GM23338 (cell line): ENCODE measurements at regions not wholly inside any gene's neighbourhood (a gene's known extent, or its start where the extent isn't known, plus 50 kb on each side); places are given as distances from the start of the nearest gene placed in this dataset.
"Not testable (repeated sequence)": the region's sequence is repeated elsewhere in the genome, so short reads cannot be mapped to it uniquely, and the experiment has no call there.

Source experiments
- ATAC-seq: fragments of 200-7000 bp; cut with Tn5 transposase; 3 replicates; pipeline ENCODE4 v1.9.1; 2020
- DNase-seq: peaks from one replicate; pipeline ENCODE4 v3.0.0-alpha.2; 2015; ENCODE audit warnings: low spot score
- H2AFZ ChIP-seq: fragments of 200-600 bp; sonication (generic); 2 replicates; pipeline ENCODE4 v1.8.0; 2016; ENCODE audit warnings: antibody characterized with exemption, mild to moderate bottlenecking, moderate library complexity
- H3F3A ChIP-seq: fragments of 200-600 bp; sonication (generic); replicated peaks from 2 replicates; pipeline ENCODE4 v1.8.0; 2017; ENCODE audit warnings: antibody characterized with exemption, mixed run types, low read depth
- H3K27ac ChIP-seq: fragments of 200-600 bp; sonication (generic); 2 replicates; pipeline ENCODE4 v1.6.1; 2016; ENCODE audit warnings: low read depth
- H3K27me3 ChIP-seq: fragments of 200-600 bp; sonication (generic); 2 replicates; pipeline ENCODE4 v1.8.0; 2016; ENCODE audit warnings: mild to moderate bottlenecking, mixed run types, moderate library complexity; ENCODE audit not compliant: insufficient read depth
- H3K36me3 ChIP-seq: fragments of 200-600 bp; sonication (generic); 2 replicates; pipeline ENCODE4 v1.8.0; 2016; ENCODE audit warnings: mild to moderate bottlenecking; ENCODE audit not compliant: insufficient read depth
- H3K4me1 ChIP-seq: fragments of 200-600 bp; sonication (generic); 2 replicates; pipeline ENCODE4 v1.8.0; 2016; ENCODE audit warnings: mild to moderate bottlenecking, moderate library complexity; ENCODE audit not compliant: insufficient read depth
- H3K4me2 ChIP-seq: fragments of 200-600 bp; sonication (generic); 2 replicates; pipeline ENCODE4 v1.7.1; 2017; ENCODE audit warnings: mixed run types
- H3K4me3 ChIP-seq: fragments of 200-600 bp; sonication (generic); 2 replicates; pipeline ENCODE4 v1.6.1; 2016; ENCODE audit warnings: mixed run types
- H3K79me2 ChIP-seq: fragments of 200-600 bp; sonication (generic); replicated peaks from 2 replicates; pipeline ENCODE4 v1.8.0; 2017; ENCODE audit warnings: mild to moderate bottlenecking; ENCODE audit not compliant: insufficient read depth
- H3K9me2 ChIP-seq: fragments of 200-600 bp; sonication (generic); 2 replicates; pipeline ENCODE4 v1.8.0; 2017; ENCODE audit not compliant: insufficient read depth
- H4K20me1 ChIP-seq: fragments of 200-600 bp; sonication (generic); replicated peaks from 2 replicates; pipeline ENCODE4 v1.8.0; 2017; ENCODE audit warnings: mild to moderate bottlenecking; ENCODE audit not compliant: insufficient read depth
- H3K27ac Mint-ChIP-seq: 2 replicates; pipeline ENCODE4 v1.8.0; 2020; ENCODE audit warnings: inconsistent platforms, mild to moderate bottlenecking, moderate library complexity, mixed read lengths
- H3K27me3 Mint-ChIP-seq: 3 replicates; pipeline ENCODE4 v1.8.0; 2022; ENCODE audit warnings: low read depth, mild to moderate bottlenecking, moderate library complexity, mixed read lengths, inconsistent platforms; ENCODE audit not compliant: insufficient read depth, poor library complexity
- H3K36me3 Mint-ChIP-seq: 3 replicates; pipeline ENCODE4 v1.8.0; 2021; ENCODE audit warnings: low read depth, mild to moderate bottlenecking, inconsistent platforms, moderate library complexity, mixed read lengths
- H3K4me1 Mint-ChIP-seq: 3 replicates; pipeline ENCODE4 v1.8.0; 2020; ENCODE audit warnings: mild to moderate bottlenecking, inconsistent platforms, mixed read lengths
- H3K4me3 Mint-ChIP-seq: 3 replicates; pipeline ENCODE4 v1.8.0; 2021; ENCODE audit warnings: moderate library complexity, mild to moderate bottlenecking, inconsistent platforms, mixed read lengths
- H3K9me3 Mint-ChIP-seq: 3 replicates; pipeline ENCODE4 v1.8.0; 2020; ENCODE audit warnings: moderate library complexity, mild to moderate bottlenecking, inconsistent platforms, mixed read lengths
- CREB1 ChIP-seq: fragments of 250-450 bp; sonication (Bioruptor Pico); IDR thresholded peaks from 2 replicates; pipeline ENCODE4 v1.5.0; 2020; ENCODE audit warnings: low read depth, mild to moderate bottlenecking, moderate library complexity
- EZH2phosphoT487 ChIP-seq: fragments of 200-600 bp; sonication (generic); IDR thresholded peaks from one replicate; pipeline ENCODE4 v1.8.1; 2018; ENCODE audit warnings: antibody characterized with exemption; ENCODE audit not compliant: unreplicated experiment
- JUNB ChIP-seq: IDR thresholded peaks from one replicate; pipeline ENCODE4 v1.6.1; 2016; ENCODE audit warnings: antibody characterized with exemption; ENCODE audit not compliant: unreplicated experiment
- NANOG ChIP-seq: IDR thresholded peaks from 2 replicates; pipeline ENCODE4 v1.6.1; 2016; ENCODE audit warnings: antibody characterized with exemption, borderline replicate concordance
- STAT1 ChIP-seq: IDR thresholded peaks from one replicate; pipeline ENCODE4 v1.6.1; 2016; ENCODE audit warnings: antibody characterized with exemption; ENCODE audit not compliant: unreplicated experiment
- ZNF114 ChIP-seq: fragments of 250-450 bp; sonication (Bioruptor Pico); IDR thresholded peaks from 2 replicates; pipeline ENCODE4 v1.5.0; 2020; ENCODE audit warnings: mild to moderate bottlenecking, moderate library complexity
- ZNF331 ChIP-seq: fragments of 250-450 bp; sonication (Bioruptor Pico); IDR thresholded peaks from 2 replicates; pipeline ENCODE4 v1.5.0; 2020; ENCODE audit warnings: low read depth, mild to moderate bottlenecking, moderate library complexity
- TF ChIP-seq, protein P1 (sequence below): fragments of 250-450 bp; sonication (Bioruptor Pico); IDR thresholded peaks from 2 replicates; pipeline ENCODE4 v1.5.0; 2020; ENCODE audit warnings: mild to moderate bottlenecking, moderate library complexity
- TF ChIP-seq, protein P2 (sequence below), 2 experiments: fragments of 200-600 bp in 1 of 2; sonication (generic) in 1 of 2; conservative IDR thresholded peaks; 2 replicates each; pipeline versions ENCODE4 v1.5.1 to v1.6.1; 2016 to 2017; ENCODE audit warnings: antibody characterized with exemption in 2 of 2, low read depth in 2 of 2, mild to moderate bottlenecking in 2 of 2, moderate library complexity in 1 of 2
- TF ChIP-seq, protein P3 (sequence below): IDR thresholded peaks from 2 replicates; pipeline ENCODE4 v1.6.1; 2016; ENCODE audit warnings: antibody characterized with exemption
- TF ChIP-seq, protein P4 (sequence below): IDR thresholded peaks from one replicate; pipeline ENCODE4 v1.6.1; 2018; ENCODE audit warnings: antibody characterized with exemption; ENCODE audit not compliant: unreplicated experiment

DNA sequence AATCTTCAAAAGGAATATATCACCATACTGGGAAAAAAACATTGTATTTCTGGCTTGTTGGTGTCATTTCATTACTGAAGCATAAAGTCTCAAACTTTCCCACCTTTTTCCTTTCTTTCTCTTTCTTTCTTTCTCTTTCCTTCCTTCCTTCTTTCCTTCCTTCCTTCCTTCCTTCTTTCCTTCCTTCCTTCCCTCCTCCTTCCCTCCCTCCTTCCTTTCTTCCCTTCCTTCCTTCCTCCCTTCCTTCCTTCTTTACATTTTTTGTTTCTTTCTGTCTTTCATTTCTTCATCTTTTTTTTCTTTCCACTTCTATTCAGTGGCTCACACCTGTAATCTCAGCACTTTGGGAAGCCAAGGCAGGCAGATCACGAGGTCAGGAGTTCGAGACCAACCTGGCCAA is 1160.7 kb downstream of the PCDH7 start:
- not testable (repeated sequence) for H3K4me1 ChIP-seq, H3K27me3 ChIP-seq, H3K36me3 Mint-ChIP-seq, H3K4me2 ChIP-seq, H3K27ac Mint-ChIP-seq, H3K27me3 Mint-ChIP-seq, DNase-seq, H3K4me1 Mint-ChIP-seq, H3K79me2 ChIP-seq, H3K4me3 Mint-ChIP-seq, H3K27ac ChIP-seq, H3K36me3 ChIP-seq, H3K9me3 Mint-ChIP-seq, H2AFZ ChIP-seq, H3K4me3 ChIP-seq, H4K20me1 ChIP-seq, H3F3A ChIP-seq, H3K9me2 ChIP-seq, ATAC-seq

DNA sequence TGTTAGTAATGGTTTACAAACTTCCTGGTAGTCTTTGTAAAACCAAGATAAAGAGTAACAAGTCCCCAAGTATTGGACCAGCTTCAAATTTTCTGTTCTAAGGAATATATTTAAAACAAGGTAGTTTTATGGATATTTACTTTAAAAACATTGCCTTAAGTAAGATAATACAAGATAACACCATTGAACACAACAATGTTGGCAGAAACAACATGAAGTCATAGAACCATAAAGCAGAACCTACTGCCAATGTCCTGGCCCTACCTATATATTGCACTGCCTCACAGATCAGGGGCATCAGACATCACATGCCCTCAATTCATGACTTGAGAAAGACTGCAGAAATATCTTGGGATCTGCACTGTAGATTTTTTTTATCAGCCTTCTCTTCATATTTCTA is 1176.2 kb downstream of the PCDH7 start:
- Histone ChIP-seq H3F3A (no peaks in the 10 kb centered on the region), H3K27me3 (no peaks in the 10 kb centered on the region), H3K27ac (no peak overlapping the region), H3K4me3 (no peak overlapping the region), H3K79me2 (no peaks in the 10 kb centered on the region), H3K4me1 (no peaks in the 10 kb centered on the region; the same call in 1 of the 2 replicates), H2AFZ (no peak overlapping the region), H4K20me1 (no peaks in the 10 kb centered on the region), H3K9me2 (no peaks in the 10 kb centered on the region), H3K4me2 (no peak overlapping the region), H3K36me3 (no peaks in the 10 kb centered on the region)
- H3K4me3 Mint-ChIP-seq: no peak overlapping the region
- no peak for ATAC-seq
- no peak overlapping the region for H3K27ac Mint-ChIP-seq
- H3K27me3 Mint-ChIP-seq: peaks cover 3% of the 10 kb centered on the region
- H3K4me1 Mint-ChIP-seq: peaks cover 4% of the 10 kb centered on the region; the same call in 2 of the 3 replicates
- DNase-seq: no peak
- H3K9me3 Mint-ChIP-seq: 0 out of 3 replicates have a peak, but pooled peaks cover 2% of the 10 kb centered on the region
- H3K36me3 Mint-ChIP-seq: no peaks in the 10 kb centered on the region
- no peak for TF ChIP-seq EZH2phosphoT487
- no peak for TF ChIP-seq JUNB
- TF ChIP-seq, protein P1, sequence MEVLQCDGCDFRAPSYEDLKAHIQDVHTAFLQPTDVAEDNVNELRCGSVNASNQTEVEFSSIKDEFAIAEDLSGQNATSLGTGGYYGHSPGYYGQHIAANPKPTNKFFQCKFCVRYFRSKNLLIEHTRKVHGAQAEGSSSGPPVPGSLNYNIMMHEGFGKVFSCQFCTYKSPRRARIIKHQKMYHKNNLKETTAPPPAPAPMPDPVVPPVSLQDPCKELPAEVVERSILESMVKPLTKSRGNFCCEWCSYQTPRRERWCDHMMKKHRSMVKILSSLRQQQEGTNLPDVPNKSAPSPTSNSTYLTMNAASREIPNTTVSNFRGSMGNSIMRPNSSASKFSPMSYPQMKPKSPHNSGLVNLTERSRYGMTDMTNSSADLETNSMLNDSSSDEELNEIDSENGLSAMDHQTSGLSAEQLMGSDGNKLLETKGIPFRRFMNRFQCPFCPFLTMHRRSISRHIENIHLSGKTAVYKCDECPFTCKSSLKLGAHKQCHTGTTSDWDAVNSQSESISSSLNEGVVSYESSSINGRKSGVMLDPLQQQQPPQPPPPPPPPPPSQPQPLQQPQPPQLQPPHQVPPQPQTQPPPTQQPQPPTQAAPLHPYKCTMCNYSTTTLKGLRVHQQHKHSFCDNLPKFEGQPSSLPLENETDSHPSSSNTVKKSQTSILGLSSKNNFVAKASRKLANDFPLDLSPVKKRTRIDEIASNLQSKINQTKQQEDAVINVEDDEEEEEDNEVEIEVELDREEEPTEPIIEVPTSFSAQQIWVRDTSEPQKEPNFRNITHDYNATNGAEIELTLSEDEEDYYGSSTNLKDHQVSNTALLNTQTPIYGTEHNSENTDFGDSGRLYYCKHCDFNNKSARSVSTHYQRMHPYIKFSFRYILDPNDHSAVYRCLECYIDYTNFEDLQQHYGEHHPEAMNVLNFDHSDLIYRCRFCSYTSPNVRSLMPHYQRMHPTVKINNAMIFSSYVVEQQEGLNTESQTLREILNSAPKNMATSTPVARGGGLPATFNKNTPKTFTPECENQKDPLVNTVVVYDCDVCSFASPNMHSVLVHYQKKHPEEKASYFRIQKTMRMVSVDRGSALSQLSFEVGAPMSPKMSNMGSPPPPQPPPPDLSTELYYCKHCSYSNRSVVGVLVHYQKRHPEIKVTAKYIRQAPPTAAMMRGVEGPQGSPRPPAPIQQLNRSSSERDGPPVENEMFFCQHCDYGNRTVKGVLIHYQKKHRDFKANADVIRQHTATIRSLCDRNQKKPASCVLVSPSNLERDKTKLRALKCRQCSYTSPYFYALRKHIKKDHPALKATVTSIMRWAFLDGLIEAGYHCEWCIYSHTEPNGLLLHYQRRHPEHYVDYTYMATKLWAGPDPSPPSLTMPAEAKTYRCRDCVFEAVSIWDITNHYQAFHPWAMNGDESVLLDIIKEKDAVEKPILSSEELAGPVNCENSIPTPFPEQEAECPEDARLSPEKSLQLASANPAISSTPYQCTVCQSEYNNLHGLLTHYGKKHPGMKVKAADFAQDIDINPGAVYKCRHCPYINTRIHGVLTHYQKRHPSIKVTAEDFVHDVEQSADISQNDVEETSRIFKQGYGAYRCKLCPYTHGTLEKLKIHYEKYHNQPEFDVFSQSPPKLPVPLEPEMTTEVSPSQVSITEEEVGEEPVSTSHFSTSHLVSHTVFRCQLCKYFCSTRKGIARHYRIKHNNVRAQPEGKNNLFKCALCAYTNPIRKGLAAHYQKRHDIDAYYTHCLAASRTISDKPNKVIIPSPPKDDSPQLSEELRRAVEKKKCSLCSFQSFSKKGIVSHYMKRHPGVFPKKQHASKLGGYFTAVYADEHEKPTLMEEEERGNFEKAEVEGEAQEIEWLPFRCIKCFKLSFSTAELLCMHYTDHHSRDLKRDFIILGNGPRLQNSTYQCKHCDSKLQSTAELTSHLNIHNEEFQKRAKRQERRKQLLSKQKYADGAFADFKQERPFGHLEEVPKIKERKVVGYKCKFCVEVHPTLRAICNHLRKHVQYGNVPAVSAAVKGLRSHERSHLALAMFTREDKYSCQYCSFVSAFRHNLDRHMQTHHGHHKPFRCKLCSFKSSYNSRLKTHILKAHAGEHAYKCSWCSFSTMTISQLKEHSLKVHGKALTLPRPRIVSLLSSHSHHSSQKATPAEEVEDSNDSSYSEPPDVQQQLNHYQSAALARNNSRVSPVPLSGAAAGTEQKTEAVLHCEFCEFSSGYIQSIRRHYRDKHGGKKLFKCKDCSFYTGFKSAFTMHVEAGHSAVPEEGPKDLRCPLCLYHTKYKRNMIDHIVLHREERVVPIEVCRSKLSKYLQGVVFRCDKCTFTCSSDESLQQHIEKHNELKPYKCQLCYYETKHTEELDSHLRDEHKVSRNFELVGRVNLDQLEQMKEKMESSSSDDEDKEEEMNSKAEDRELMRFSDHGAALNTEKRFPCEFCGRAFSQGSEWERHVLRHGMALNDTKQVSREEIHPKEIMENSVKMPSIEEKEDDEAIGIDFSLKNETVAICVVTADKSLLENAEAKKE: no peak
- no peak for TF ChIP-seq CREB1 (CRISPR knock-in tag)
- TF ChIP-seq, protein P2, sequence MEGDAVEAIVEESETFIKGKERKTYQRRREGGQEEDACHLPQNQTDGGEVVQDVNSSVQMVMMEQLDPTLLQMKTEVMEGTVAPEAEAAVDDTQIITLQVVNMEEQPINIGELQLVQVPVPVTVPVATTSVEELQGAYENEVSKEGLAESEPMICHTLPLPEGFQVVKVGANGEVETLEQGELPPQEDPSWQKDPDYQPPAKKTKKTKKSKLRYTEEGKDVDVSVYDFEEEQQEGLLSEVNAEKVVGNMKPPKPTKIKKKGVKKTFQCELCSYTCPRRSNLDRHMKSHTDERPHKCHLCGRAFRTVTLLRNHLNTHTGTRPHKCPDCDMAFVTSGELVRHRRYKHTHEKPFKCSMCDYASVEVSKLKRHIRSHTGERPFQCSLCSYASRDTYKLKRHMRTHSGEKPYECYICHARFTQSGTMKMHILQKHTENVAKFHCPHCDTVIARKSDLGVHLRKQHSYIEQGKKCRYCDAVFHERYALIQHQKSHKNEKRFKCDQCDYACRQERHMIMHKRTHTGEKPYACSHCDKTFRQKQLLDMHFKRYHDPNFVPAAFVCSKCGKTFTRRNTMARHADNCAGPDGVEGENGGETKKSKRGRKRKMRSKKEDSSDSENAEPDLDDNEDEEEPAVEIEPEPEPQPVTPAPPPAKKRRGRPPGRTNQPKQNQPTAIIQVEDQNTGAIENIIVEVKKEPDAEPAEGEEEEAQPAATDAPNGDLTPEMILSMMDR (conservative IDR thresholded peaks at IDR 0.05; ENCODE audit: low read depth in 2 of 2): no peak
- TF ChIP-seq NANOG: no peak
- TF ChIP-seq STAT1: no peak
- no peak for TF ChIP-seq ZNF331
- TF ChIP-seq, protein P3, sequence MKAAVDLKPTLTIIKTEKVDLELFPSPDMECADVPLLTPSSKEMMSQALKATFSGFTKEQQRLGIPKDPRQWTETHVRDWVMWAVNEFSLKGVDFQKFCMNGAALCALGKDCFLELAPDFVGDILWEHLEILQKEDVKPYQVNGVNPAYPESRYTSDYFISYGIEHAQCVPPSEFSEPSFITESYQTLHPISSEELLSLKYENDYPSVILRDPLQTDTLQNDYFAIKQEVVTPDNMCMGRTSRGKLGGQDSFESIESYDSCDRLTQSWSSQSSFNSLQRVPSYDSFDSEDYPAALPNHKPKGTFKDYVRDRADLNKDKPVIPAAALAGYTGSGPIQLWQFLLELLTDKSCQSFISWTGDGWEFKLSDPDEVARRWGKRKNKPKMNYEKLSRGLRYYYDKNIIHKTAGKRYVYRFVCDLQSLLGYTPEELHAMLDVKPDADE: no peak
- TF ChIP-seq, protein P4, sequence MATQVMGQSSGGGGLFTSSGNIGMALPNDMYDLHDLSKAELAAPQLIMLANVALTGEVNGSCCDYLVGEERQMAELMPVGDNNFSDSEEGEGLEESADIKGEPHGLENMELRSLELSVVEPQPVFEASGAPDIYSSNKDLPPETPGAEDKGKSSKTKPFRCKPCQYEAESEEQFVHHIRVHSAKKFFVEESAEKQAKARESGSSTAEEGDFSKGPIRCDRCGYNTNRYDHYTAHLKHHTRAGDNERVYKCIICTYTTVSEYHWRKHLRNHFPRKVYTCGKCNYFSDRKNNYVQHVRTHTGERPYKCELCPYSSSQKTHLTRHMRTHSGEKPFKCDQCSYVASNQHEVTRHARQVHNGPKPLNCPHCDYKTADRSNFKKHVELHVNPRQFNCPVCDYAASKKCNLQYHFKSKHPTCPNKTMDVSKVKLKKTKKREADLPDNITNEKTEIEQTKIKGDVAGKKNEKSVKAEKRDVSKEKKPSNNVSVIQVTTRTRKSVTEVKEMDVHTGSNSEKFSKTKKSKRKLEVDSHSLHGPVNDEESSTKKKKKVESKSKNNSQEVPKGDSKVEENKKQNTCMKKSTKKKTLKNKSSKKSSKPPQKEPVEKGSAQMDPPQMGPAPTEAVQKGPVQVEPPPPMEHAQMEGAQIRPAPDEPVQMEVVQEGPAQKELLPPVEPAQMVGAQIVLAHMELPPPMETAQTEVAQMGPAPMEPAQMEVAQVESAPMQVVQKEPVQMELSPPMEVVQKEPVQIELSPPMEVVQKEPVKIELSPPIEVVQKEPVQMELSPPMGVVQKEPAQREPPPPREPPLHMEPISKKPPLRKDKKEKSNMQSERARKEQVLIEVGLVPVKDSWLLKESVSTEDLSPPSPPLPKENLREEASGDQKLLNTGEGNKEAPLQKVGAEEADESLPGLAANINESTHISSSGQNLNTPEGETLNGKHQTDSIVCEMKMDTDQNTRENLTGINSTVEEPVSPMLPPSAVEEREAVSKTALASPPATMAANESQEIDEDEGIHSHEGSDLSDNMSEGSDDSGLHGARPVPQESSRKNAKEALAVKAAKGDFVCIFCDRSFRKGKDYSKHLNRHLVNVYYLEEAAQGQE: no peak
- no peak for TF ChIP-seq ZNF114 (CRISPR knock-in tag)
